Activated B cell treated with CpG ODN at 0.5 μM for 24 hours (primary cell): ENCODE measurements at regions not wholly inside any gene's neighbourhood (a gene's known extent, or its start where the extent isn't known, plus 50 kb on each side); places are given as distances from the start of the nearest gene placed in this dataset.

Experiments used
- ATAC-seq: fragments of 200-7000 bp; cut with Tn5 transposase; one replicate; pipeline ENCODE4 v1.10.0; 2021; ENCODE audit warnings: low read depth, mild to moderate bottlenecking, moderate library complexity
- CTCF ChIA-PET: fragments of 350-600 bp; sonication (Branson Sonifier 250); formaldehyde crosslinking; loops from one replicate; lab custom pipeline; 2021; ENCODE audit warnings: antibody characterized with exemption; lab: Charles Lee
- POLR2A ChIA-PET: fragments of 350-600 bp; sonication (Branson Sonifier 250); formaldehyde crosslinking; loops from one replicate; lab custom pipeline; 2021; ENCODE audit warnings: antibody characterized with exemption; lab: Charles Lee
- DNase-seq: peaks from one replicate; pipeline ENCODE4 v3.0.0; 2022
- H3K27ac Mint-ChIP-seq: one replicate; pipeline ENCODE4 v1.8.0; 2020; ENCODE audit warnings: mixed read lengths
- H3K27me3 Mint-ChIP-seq: one replicate; pipeline ENCODE4 v1.8.0; 2021; ENCODE audit warnings: mixed read lengths
- H3K36me3 Mint-ChIP-seq: one replicate; pipeline ENCODE4 v1.8.0; 2021; ENCODE audit warnings: low read depth, mixed read lengths
- H3K4me1 Mint-ChIP-seq: one replicate; pipeline ENCODE4 v1.8.0; 2021; ENCODE audit warnings: mixed read lengths
- H3K4me3 Mint-ChIP-seq: one replicate; pipeline ENCODE4 v1.8.0; 2020; ENCODE audit warnings: mild to moderate bottlenecking, mixed read lengths
- H3K9me3 Mint-ChIP-seq: one replicate; pipeline ENCODE4 v1.8.0; 2020; ENCODE audit warnings: mixed read lengths
- CTCF ChIP-seq: fragments of 200-600 bp; IDR thresholded peaks from one replicate; pipeline ENCODE4 v1.8.0; 2022; ENCODE audit warnings: antibody characterized with exemption, mild to moderate bottlenecking
- intact Hi-C: fragments of 100-400 bp; cut with micrococcal nuclease; formaldehyde crosslinking; loops from one replicate; pipeline ENCODE4 v1.15.1; 2024

DNA sequence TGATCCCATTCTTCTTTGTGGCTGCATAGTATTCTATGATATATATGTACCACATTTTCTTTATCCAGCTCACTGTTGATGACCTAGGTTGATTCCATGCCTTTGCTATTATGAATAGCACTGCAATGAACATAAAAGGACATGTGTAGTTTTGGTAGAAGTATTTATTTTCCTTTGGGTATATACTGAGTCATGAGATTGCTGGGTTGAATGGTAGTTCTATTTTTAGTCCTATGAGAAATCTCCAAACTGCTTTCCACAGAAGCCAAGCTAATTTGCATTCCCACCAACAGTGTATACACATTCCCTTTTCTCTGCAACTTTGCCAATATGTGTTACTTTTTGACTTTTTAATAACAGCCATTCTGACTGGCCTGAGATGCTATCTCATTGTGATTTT lies 278.3 kb downstream of the PCDH18 start:
- Mint-ChIP-seq H3K27me3 (no peaks in the 10 kb centered on the region), H3K4me3 (no peak overlapping the region), H3K36me3 (no peaks in the 10 kb centered on the region), H3K9me3 (no peaks in the 10 kb centered on the region), H3K27ac (no peak overlapping the region), H3K4me1 (no peaks in the 10 kb centered on the region)
- TF ChIP-seq CTCF, result no peak
- no peak for DNase-seq
- ChIA-PET POLR2A (no interaction called here), CTCF (no interaction called here)
- no peak for ATAC-seq
- intact Hi-C loops, result no loop called here

GRCh38 chr4:137249112-137249511 lies 283.2 kb downstream of the PCDH18 start:
- TF ChIP-seq CTCF, result no peak
- ChIA-PET POLR2A (no interaction called here), CTCF (interaction anchor here (0.5 kb wide), 1 partner anchor 79 kb away, joined by 4 read pairs; no protein-coding TSS in a partner anchor)
- H3K27me3 Mint-ChIP-seq, result no peaks in the 10 kb centered on the region
- DNase-seq, result no peak
- no peaks in the 10 kb centered on the region for H3K36me3 Mint-ChIP-seq
- H3K27ac Mint-ChIP-seq, result no peak overlapping the region
- intact Hi-C loops, result no loop called here
- ATAC-seq, result no peak
- H3K9me3 Mint-ChIP-seq, result no peaks in the 10 kb centered on the region
- H3K4me1 Mint-ChIP-seq, result no peaks in the 10 kb centered on the region
- no peak overlapping the region for H3K4me3 Mint-ChIP-seq

GRCh38 chr4:137238456-137239162 lies 293.7 kb downstream of the PCDH18 start:
- no peak for TF ChIP-seq CTCF
- no peaks in the 10 kb centered on the region for H3K4me1 Mint-ChIP-seq
- H3K27ac Mint-ChIP-seq, result no peak overlapping the region

GRCh38 chr4:137226900-137227299 lies 305.4 kb downstream of the PCDH18 start:
- Mint-ChIP-seq H3K27me3 (no peaks in the 10 kb centered on the region), H3K4me3 (no peak overlapping the region), H3K36me3 (no peaks in the 10 kb centered on the region), H3K27ac (no peak overlapping the region), H3K4me1 (no peaks in the 10 kb centered on the region), H3K9me3 (peaks cover 10% of the 10 kb centered on the region)
- ChIA-PET POLR2A (no interaction called here), CTCF (no interaction called here)
- ATAC-seq (no peak), DNase-seq (no peak)
- TF ChIP-seq CTCF, result no peak
- intact Hi-C loops, result no loop called here

More at GRCh38 chr4:137238456-137239162, 293.7 kb downstream of the PCDH18 start:
- ChIA-PET CTCF (no interaction called here), POLR2A (no interaction called here)
- no peak overlapping the region for H3K4me3 Mint-ChIP-seq
- no peaks in the 10 kb centered on the region for H3K27me3 Mint-ChIP-seq
- no peaks in the 10 kb centered on the region for H3K36me3 Mint-ChIP-seq
- intact Hi-C loops, result no loop called here
- ATAC-seq (no peak), DNase-seq (no peak)
- peaks cover 3% of the 10 kb centered on the region for H3K9me3 Mint-ChIP-seq

GRCh38 chr4:137226221-137226620 lies 306.1 kb downstream of the PCDH18 start:
- no peak overlapping the region for H3K4me3 Mint-ChIP-seq
- H3K4me1 Mint-ChIP-seq, result no peaks in the 10 kb centered on the region
- H3K27ac Mint-ChIP-seq, result no peak overlapping the region
- H3K27me3 Mint-ChIP-seq, result no peaks in the 10 kb centered on the region
- TF ChIP-seq CTCF, result no peak
- CTCF ChIA-PET, result no interaction called here
- ATAC-seq (no peak), DNase-seq (no peak)
- POLR2A ChIA-PET, result no interaction called here
- H3K36me3 Mint-ChIP-seq, result no peaks in the 10 kb centered on the region
- H3K9me3 Mint-ChIP-seq, result peaks cover 10% of the 10 kb centered on the region
- intact Hi-C loops, result no loop called here
